ENCODE measurements at regions not wholly inside any gene's neighbourhood (a gene's known extent, or its start where the extent isn't known, plus 50 kb on each side); places are given as distances from the start of the nearest gene placed in this dataset.
"Not testable (repeated sequence)": the region's sequence is repeated elsewhere in the genome, so short reads cannot be mapped to it uniquely, and the experiment has no call there.

- TF ChIP-seq CTCF (IDR thresholded peaks at IDR 0.05; ENCODE audit: low read depth, low read length, missing control alignments), result no peak
- no peak for DNase-seq (ENCODE audit: extremely low read depth, low read depth)
- no peak overlapping the region for H3K4me3 ChIP-seq (replicated peaks; ENCODE audit: low read depth, low read length)
These were observed 213.2 kb upstream of the NEBL start for GRCh38 chr10:21110358-21110757.

- not testable (repeated sequence) for DNase-seq (ENCODE audit: extremely low read depth, low read depth); H3K4me3 ChIP-seq (replicated peaks; ENCODE audit: low read depth, low read length)
These were observed 209.8 kb upstream of the NEBL start for GRCh38 chr10:21106931-21107330.

GRCh38 chr10:21105331-21105730 lies 208.2 kb upstream of the NEBL start:
- not testable (repeated sequence) for DNase-seq (ENCODE audit: extremely low read depth, low read depth)

GRCh38 chr10:21100871-21101514 lies 203.9 kb upstream of the NEBL start:
- no peak overlapping the region for H3K4me3 ChIP-seq (replicated peaks; ENCODE audit: low read depth, low read length)
- DNase-seq (ENCODE audit: extremely low read depth, low read depth), result no peak
- TF ChIP-seq CTCF (IDR thresholded peaks at IDR 0.05; ENCODE audit: low read depth, low read length, missing control alignments), result no peak

More at GRCh38 chr10:21105331-21105730, 208.2 kb upstream of the NEBL start:
- not testable (repeated sequence) for H3K4me3 ChIP-seq (replicated peaks; ENCODE audit: low read depth, low read length)

- no peak for DNase-seq (ENCODE audit: extremely low read depth, low read depth)
- no peak for TF ChIP-seq CTCF (IDR thresholded peaks at IDR 0.05; ENCODE audit: low read depth, low read length, missing control alignments)
- H3K4me3 ChIP-seq (replicated peaks; ENCODE audit: low read depth, low read length), result no peak overlapping the region
These were observed 203.1 kb upstream of the NEBL start for GRCh38 chr10:21100190-21100589.

- no peak for TF ChIP-seq CTCF (IDR thresholded peaks at IDR 0.05; ENCODE audit: low read depth, low read length, missing control alignments)
- no peak overlapping the region for H3K4me3 ChIP-seq (replicated peaks; ENCODE audit: low read depth, low read length)
- no peak for DNase-seq (ENCODE audit: extremely low read depth, low read depth)
These were observed 202.4 kb upstream of the NEBL start for GRCh38 chr10:21099291-21100062.

- no peak overlapping the region for H3K4me3 ChIP-seq (replicated peaks; ENCODE audit: low read depth, low read length)
- TF ChIP-seq CTCF (IDR thresholded peaks at IDR 0.05; ENCODE audit: low read depth, low read length, missing control alignments), result no peak
- DNase-seq (ENCODE audit: extremely low read depth, low read depth), result no peak
These were observed 200.8 kb upstream of the NEBL start for GRCh38 chr10:21097926-21098355.

Data from HFF-Myc (cell line).